ENCODE measurements at regions not wholly inside any gene's neighbourhood (a gene's known extent, or its start where the extent isn't known, plus 50 kb on each side); places are given as distances from the start of the nearest gene placed in this dataset.

DNA sequence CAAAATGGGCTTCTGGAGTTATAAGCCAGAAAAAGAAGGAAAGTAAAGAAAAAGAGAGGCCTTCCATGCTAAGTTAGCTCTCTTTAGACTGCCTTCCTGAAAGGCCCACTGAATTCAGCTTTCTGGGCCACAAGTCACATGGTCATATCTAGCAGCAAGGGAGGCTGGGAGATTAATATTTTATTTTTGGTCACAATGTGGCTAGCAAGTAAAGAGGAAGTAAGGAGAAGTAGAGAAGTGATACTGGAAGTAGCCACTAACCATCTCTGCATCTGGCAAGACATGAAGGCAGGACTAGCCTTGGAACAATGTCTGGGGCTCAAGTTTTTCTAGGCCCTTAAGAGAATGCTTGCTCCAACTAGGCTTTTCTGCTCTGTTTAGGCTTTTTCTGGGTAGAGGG lies 81.8 kb upstream of the UBE2E1 start (continued):
- TF ChIP-seq, protein P1, sequence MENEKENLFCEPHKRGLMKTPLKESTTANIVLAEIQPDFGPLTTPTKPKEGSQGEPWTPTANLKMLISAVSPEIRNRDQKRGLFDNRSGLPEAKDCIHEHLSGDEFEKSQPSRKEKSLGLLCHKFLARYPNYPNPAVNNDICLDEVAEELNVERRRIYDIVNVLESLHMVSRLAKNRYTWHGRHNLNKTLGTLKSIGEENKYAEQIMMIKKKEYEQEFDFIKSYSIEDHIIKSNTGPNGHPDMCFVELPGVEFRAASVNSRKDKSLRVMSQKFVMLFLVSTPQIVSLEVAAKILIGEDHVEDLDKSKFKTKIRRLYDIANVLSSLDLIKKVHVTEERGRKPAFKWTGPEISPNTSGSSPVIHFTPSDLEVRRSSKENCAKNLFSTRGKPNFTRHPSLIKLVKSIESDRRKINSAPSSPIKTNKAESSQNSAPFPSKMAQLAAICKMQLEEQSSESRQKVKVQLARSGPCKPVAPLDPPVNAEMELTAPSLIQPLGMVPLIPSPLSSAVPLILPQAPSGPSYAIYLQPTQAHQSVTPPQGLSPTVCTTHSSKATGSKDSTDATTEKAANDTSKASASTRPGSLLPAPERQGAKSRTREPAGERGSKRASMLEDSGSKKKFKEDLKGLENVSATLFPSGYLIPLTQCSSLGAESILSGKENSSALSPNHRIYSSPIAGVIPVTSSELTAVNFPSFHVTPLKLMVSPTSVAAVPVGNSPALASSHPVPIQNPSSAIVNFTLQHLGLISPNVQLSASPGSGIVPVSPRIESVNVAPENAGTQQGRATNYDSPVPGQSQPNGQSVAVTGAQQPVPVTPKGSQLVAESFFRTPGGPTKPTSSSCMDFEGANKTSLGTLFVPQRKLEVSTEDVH (IDR thresholded peaks at IDR 0.05; ENCODE audit: low read depth, partially characterized antibody): no peak
- TF ChIP-seq NR2C2 (IDR thresholded peaks at IDR 0.05; ENCODE audit: borderline replicate concordance, control insufficient read depth, insufficient read length, low read depth): no peak
- no peak for TF ChIP-seq PAX8 (IDR thresholded peaks at IDR 0.05)
- TF ChIP-seq HDAC6 (IDR thresholded peaks at IDR 0.05; ENCODE audit: unreplicated experiment): no peak
- TF ChIP-seq SMARCA5 (IDR thresholded peaks at IDR 0.05): no peak
- TF ChIP-seq, protein P2, sequence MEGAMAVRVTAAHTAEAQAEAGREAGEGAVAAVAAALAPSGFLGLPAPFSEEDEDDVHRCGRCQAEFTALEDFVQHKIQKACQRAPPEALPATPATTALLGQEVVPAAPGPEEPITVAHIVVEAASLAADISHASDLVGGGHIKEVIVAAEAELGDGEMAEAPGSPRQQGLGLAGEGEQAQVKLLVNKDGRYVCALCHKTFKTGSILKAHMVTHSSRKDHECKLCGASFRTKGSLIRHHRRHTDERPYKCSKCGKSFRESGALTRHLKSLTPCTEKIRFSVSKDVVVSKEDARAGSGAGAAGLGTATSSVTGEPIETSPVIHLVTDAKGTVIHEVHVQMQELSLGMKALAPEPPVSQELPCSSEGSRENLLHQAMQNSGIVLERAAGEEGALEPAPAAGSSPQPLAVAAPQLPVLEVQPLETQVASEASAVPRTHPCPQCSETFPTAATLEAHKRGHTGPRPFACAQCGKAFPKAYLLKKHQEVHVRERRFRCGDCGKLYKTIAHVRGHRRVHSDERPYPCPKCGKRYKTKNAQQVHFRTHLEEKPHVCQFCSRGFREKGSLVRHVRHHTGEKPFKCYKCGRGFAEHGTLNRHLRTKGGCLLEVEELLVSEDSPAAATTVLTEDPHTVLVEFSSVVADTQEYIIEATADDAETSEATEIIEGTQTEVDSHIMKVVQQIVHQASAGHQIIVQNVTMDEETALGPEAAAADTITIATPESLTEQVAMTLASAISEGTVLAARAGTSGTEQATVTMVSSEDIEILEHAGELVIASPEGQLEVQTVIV (IDR thresholded peaks at IDR 0.05; ENCODE audit: borderline replicate concordance, partially characterized antibody): no peak
- no peak for TF ChIP-seq NFXL1 (IDR thresholded peaks at IDR 0.05; ENCODE audit: borderline replicate concordance)
- no peak for TF ChIP-seq JUNB (IDR thresholded peaks at IDR 0.05)
- no peak for TF ChIP-seq YBX1 (IDR thresholded peaks at IDR 0.05)
- TF ChIP-seq NBN (IDR thresholded peaks at IDR 0.05): no peak
- no peak for TF ChIP-seq CHD4 (IDR thresholded peaks at IDR 0.05)
- no peak for TF ChIP-seq SREBF1 (IDR thresholded peaks at IDR 0.05; ENCODE audit: low read length)
- TF ChIP-seq SRF (IDR thresholded peaks at IDR 0.05; ENCODE audit: low read depth in 2 of 2, low read length in 2 of 2): no peak
- TF ChIP-seq SPI1 (IDR thresholded peaks at IDR 0.05; ENCODE audit: borderline replicate concordance, insufficient read depth, low read depth, low read length): peak; percentile 75
- peak; percentile 50 for TF ChIP-seq IKZF1 (conservative IDR thresholded peaks at IDR 0.05)
- TF ChIP-seq GATAD2B (conservative IDR thresholded peaks at IDR 0.05; ENCODE audit: low read depth): no peak
- TF ChIP-seq SMAD1 (IDR thresholded peaks at IDR 0.05; ENCODE audit: low read depth, partially characterized antibody): no peak
- TF ChIP-seq MTA3 (IDR thresholded peaks at IDR 0.05; ENCODE audit: borderline replicate concordance, low read length): no peak
- no peak for TF ChIP-seq NR2F1 (conservative IDR thresholded peaks at IDR 0.05)
- TF ChIP-seq DPF2 (IDR thresholded peaks at IDR 0.05): 0 out of 2 replicates have a peak, but pooled peaks have one; percentile 24
- TF ChIP-seq CREM (IDR thresholded peaks at IDR 0.05; ENCODE audit: low read depth): no peak
- no peak for TF ChIP-seq SUPT20H (IDR thresholded peaks at IDR 0.05; ENCODE audit: borderline replicate concordance, control insufficient read depth, low read depth, low read length)
- TF ChIP-seq, protein P3, sequence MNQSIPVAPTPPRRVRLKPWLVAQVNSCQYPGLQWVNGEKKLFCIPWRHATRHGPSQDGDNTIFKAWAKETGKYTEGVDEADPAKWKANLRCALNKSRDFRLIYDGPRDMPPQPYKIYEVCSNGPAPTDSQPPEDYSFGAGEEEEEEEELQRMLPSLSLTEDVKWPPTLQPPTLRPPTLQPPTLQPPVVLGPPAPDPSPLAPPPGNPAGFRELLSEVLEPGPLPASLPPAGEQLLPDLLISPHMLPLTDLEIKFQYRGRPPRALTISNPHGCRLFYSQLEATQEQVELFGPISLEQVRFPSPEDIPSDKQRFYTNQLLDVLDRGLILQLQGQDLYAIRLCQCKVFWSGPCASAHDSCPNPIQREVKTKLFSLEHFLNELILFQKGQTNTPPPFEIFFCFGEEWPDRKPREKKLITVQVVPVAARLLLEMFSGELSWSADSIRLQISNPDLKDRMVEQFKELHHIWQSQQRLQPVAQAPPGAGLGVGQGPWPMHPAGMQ (IDR thresholded peaks at IDR 0.05; ENCODE audit: borderline replicate concordance): no peak
- no peak for TF ChIP-seq SP1 (IDR thresholded peaks at IDR 0.05; ENCODE audit: low read depth, low read length)
- no peak for TF ChIP-seq MEF2A (IDR thresholded peaks at IDR 0.05; ENCODE audit: insufficient read depth, low read depth, low read length)
- no peak for TF ChIP-seq POU2F2 (IDR thresholded peaks at IDR 0.05; ENCODE audit: borderline replicate concordance, low read depth, low read length)
- TF ChIP-seq, protein P4, sequence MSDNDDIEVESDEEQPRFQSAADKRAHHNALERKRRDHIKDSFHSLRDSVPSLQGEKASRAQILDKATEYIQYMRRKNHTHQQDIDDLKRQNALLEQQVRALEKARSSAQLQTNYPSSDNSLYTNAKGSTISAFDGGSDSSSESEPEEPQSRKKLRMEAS (IDR thresholded peaks at IDR 0.05; ENCODE audit: low read depth, low read length): no peak
- no peak for TF ChIP-seq KAT2A (conservative IDR thresholded peaks at IDR 0.05; ENCODE audit: control insufficient read depth, low read depth, low read length)
- peak; percentile 81; the same call in 1 of the 2 replicates for TF ChIP-seq RAD51 (IDR thresholded peaks at IDR 0.05)
